GM13976 (cell line): ENCODE measurements at regions not wholly inside any gene's neighbourhood (a gene's known extent, or its start where the extent isn't known, plus 50 kb on each side); places are given as distances from the start of the nearest gene placed in this dataset.
"Not testable (repeated sequence)": the region's sequence is repeated elsewhere in the genome, so short reads cannot be mapped to it uniquely, and the experiment has no call there.

Source experiments
- DNase-seq: peaks from one replicate; pipeline ENCODE4 v3.0.0; 2012; ENCODE audit warnings: low spot score
- in situ Hi-C: fragments of 300-500 bp; cut with MboI; formaldehyde crosslinking; loops from one replicate; pipeline ENCODE4 v1.12.0; 2022; ENCODE audit warnings: low sequenced_read_pairs, mixed read lengths, inconsistent platforms; ENCODE audit not compliant: unreplicated experiment
- TF ChIP-seq, protein P1 (sequence below): IDR thresholded peaks from 2 replicates; pipeline ENCODE4 v1.5.1; 2012; ENCODE audit warnings: borderline replicate concordance, mild to moderate bottlenecking; ENCODE audit not compliant: insufficient read depth; ENCODE audit errors: extremely low read depth, missing control alignments, control extremely low read depth

GRCh38 chrX:44747969-44748368 lies 95.9 kb upstream of the DUSP21 start:
- in situ Hi-C loops, result no loop called here
- TF ChIP-seq, protein P1, sequence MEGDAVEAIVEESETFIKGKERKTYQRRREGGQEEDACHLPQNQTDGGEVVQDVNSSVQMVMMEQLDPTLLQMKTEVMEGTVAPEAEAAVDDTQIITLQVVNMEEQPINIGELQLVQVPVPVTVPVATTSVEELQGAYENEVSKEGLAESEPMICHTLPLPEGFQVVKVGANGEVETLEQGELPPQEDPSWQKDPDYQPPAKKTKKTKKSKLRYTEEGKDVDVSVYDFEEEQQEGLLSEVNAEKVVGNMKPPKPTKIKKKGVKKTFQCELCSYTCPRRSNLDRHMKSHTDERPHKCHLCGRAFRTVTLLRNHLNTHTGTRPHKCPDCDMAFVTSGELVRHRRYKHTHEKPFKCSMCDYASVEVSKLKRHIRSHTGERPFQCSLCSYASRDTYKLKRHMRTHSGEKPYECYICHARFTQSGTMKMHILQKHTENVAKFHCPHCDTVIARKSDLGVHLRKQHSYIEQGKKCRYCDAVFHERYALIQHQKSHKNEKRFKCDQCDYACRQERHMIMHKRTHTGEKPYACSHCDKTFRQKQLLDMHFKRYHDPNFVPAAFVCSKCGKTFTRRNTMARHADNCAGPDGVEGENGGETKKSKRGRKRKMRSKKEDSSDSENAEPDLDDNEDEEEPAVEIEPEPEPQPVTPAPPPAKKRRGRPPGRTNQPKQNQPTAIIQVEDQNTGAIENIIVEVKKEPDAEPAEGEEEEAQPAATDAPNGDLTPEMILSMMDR, result no peak
- no peak for DNase-seq

DNA sequence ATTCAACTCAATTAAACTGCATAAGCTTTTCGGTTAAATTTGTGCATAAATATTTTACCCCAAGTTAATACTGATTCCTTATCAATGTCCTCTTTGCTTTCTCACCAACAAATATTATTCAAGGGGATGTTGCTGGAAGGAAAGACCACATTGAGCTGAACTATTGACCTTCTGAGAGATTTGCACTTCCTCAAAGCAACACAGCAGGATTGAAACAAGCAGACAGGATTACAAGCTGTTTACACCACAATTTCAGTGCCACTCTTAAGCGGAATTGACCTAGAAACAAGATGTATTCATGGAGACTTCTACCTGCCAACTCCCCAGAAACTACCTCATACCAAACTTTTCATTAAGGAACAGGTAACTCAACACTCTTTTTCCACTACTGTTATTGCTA lies 96.5 kb upstream of the DUSP21 start:
- in situ Hi-C loops, result no loop called here
- TF ChIP-seq, protein P1, result no peak
- DNase-seq, result no peak

- no peak for DNase-seq
- TF ChIP-seq, protein P1, result no peak
- in situ Hi-C loops, result no loop called here
These were observed 99.0 kb upstream of the DUSP21 start for GRCh38 chrX:44744799-44745198.

DNA sequence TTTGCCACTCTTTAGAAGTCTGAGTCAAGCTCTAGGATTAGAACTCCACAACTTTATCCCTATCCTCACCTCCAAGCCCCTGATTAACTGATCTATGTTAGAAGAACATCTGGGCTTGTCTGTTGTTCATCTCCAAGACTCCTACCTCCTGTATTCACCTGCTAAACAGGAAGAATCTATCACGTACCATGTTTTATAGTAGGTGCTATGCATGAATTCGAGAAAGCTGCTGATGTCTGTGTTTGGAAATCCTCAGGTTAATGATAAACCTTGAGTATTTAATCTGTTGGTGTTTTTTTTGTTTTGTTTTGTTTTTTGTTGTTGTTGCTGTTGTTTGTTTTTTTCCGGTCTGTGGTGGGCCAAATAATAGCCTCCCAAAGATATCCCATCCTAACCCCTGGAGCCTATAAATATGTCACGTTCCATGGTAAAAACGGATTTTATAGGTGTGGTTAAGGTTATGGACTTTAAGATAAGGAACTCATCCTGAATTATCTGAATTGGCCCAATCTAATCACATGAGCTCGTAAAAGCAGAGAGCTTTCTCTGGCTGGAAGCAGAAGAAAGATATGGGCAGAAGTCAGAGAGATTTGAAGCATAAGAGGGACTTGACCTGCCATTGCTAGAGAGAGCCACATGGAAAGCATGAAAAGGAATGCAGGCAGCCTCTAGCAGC lies 101.2 kb upstream of the DUSP21 start:
- in situ Hi-C loops, result no loop called here
- TF ChIP-seq, protein P1, result no peak
- no peak for DNase-seq

DNA sequence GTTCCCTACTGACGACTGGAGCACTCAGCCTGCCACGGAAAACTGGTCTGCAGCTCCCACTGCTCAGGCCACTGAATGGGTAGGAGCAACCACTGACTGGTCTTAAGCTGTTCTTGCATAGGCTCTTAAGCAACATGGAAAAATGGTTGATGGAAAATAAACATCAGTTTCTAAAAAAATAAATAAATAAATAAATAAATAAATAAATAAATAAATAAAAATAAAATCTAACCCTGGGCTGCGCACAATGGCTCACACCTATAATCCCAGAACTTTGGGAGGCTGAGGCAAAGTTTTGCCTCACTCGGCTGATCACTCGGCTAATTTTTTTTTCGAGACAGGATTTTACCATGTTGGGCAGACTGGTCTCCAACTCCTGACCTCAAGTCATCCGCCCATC lies 102.0 kb upstream of the DUSP21 start:
- in situ Hi-C loops, DNase-seq: not testable (repeated sequence)

- DNase-seq, in situ Hi-C loops: not testable (repeated sequence)
These were observed 102.4 kb upstream of the DUSP21 start for GRCh38 chrX:44741458-44741857.

GRCh38 chrX:44735498-44735897 lies 108.3 kb upstream of the DUSP21 start:
- in situ Hi-C loops, result no loop called here
- no peak for DNase-seq
- TF ChIP-seq, protein P1, result no peak

DNA sequence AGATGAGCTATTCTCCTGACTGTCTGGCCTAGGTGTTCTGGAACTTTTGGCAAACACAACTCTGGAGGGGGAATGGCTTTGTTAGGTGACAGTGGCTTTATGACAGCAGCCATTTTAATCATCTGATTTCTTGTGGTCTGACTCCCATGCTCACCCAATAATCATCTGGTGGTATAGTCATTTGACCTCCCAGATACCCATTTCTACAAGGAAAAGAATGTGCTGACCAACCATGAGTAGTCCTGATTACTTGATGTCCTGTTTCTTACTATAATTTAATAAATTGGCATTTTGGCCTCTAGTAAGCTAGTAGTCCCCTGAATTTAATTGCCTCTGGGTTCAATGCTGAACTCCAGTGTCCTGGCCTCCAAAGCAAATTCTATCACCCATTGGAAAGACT lies 109.9 kb upstream of the DUSP21 start:
- in situ Hi-C loops, result no loop called here
- DNase-seq, result no peak
- TF ChIP-seq, protein P1, result no peak
